Glutamatergic neuron (in vitro differentiated cells): ENCODE measurements at regions not wholly inside any gene's neighbourhood (a gene's known extent, or its start where the extent isn't known, plus 50 kb on each side); places are given as distances from the start of the nearest gene placed in this dataset.
A peak's percentile ranks its signal among the peaks of the same experiment; 100 is the strongest.

Experiments used
- DNase-seq: peaks from one replicate; pipeline ENCODE4 v3.0.0; 2022
- H3K27ac Mint-ChIP-seq: one replicate; pipeline ENCODE4 v1.8.0; 2020; ENCODE audit warnings: mild to moderate bottlenecking, mixed read lengths, inconsistent platforms; ENCODE audit not compliant: unreplicated experiment
- H3K27me3 Mint-ChIP-seq: one replicate; pipeline ENCODE4 v1.8.0; 2020; ENCODE audit warnings: mild to moderate bottlenecking, moderate library complexity, mixed read lengths, inconsistent platforms; ENCODE audit not compliant: unreplicated experiment
- H3K36me3 Mint-ChIP-seq: one replicate; pipeline ENCODE4 v1.8.0; 2020; ENCODE audit warnings: mild to moderate bottlenecking, mixed read lengths, inconsistent platforms; ENCODE audit not compliant: unreplicated experiment
- H3K4me1 Mint-ChIP-seq: one replicate; pipeline ENCODE4 v1.8.0; 2020; ENCODE audit warnings: mild to moderate bottlenecking, low read depth, mixed read lengths, inconsistent platforms; ENCODE audit not compliant: unreplicated experiment
- H3K4me3 Mint-ChIP-seq: one replicate; pipeline ENCODE4 v1.8.0; 2020; ENCODE audit warnings: mild to moderate bottlenecking, mixed read lengths, inconsistent platforms; ENCODE audit not compliant: unreplicated experiment
- H3K9me3 Mint-ChIP-seq: one replicate; pipeline ENCODE4 v1.8.0; 2020; ENCODE audit warnings: mild to moderate bottlenecking, moderate library complexity, mixed read lengths, inconsistent platforms; ENCODE audit not compliant: unreplicated experiment
- CTCF ChIP-seq: fragments of 200-600 bp; sonication (generic); IDR thresholded peaks from one replicate; pipeline ENCODE4 v1.5.0; 2021; ENCODE audit not compliant: partially characterized antibody, unreplicated experiment

- H3K4me3 Mint-ChIP-seq, result no peak overlapping the region
- peaks cover 7% of the 10 kb centered on the region for H3K4me1 Mint-ChIP-seq
- peaks cover 2% of the 10 kb centered on the region for H3K27me3 Mint-ChIP-seq
- no peak for DNase-seq
- peaks cover 4% of the 10 kb centered on the region for H3K36me3 Mint-ChIP-seq
- no peak overlapping the region for H3K27ac Mint-ChIP-seq
- no peaks in the 10 kb centered on the region for H3K9me3 Mint-ChIP-seq
- no peak for TF ChIP-seq CTCF
Measured at GRCh38 chr2:200170221-200170620, 136.3 kb upstream of the SPATS2L start.

GRCh38 chr2:200171731-200172482 lies 134.6 kb upstream of the SPATS2L start:
- Mint-ChIP-seq H3K4me3 (no peak overlapping the region), H3K9me3 (no peaks in the 10 kb centered on the region), H3K27me3 (peaks cover 2% of the 10 kb centered on the region), H3K27ac (no peak overlapping the region), H3K36me3 (peaks cover 4% of the 10 kb centered on the region), H3K4me1 (peaks cover 7% of the 10 kb centered on the region)
- no peak for DNase-seq
- TF ChIP-seq CTCF, result no peak

GRCh38 chr2:200172521-200172920 lies 134.0 kb upstream of the SPATS2L start:
- peaks cover 4% of the 10 kb centered on the region for H3K36me3 Mint-ChIP-seq
- H3K4me1 Mint-ChIP-seq, result peaks cover 11% of the 10 kb centered on the region
- H3K9me3 Mint-ChIP-seq, result no peaks in the 10 kb centered on the region
- no peak for DNase-seq
- no peak for TF ChIP-seq CTCF
- H3K27ac Mint-ChIP-seq, result no peak overlapping the region
- peaks cover 2% of the 10 kb centered on the region for H3K27me3 Mint-ChIP-seq
- no peak overlapping the region for H3K4me3 Mint-ChIP-seq

GRCh38 chr2:200172944-200173581 lies 133.4 kb upstream of the SPATS2L start:
- Mint-ChIP-seq H3K9me3 (no peaks in the 10 kb centered on the region), H3K27me3 (peaks cover 4% of the 10 kb centered on the region), H3K27ac (peak overlapping the region; percentile 19), H3K4me3 (no peak overlapping the region), H3K4me1 (peaks cover 16% of the 10 kb centered on the region), H3K36me3 (peaks cover 4% of the 10 kb centered on the region)
- no peak for DNase-seq
- TF ChIP-seq CTCF, result no peak

- H3K36me3 Mint-ChIP-seq, result peaks cover 4% of the 10 kb centered on the region
- peak overlapping the region; percentile 19 for H3K27ac Mint-ChIP-seq
- TF ChIP-seq CTCF, result no peak
Measured at GRCh38 chr2:200173691-200174090, 132.8 kb upstream of the SPATS2L start.

More at GRCh38 chr2:200173691-200174090, 132.8 kb upstream of the SPATS2L start:
- H3K4me1 Mint-ChIP-seq, result peaks cover 23% of the 10 kb centered on the region
- H3K4me3 Mint-ChIP-seq, result no peak overlapping the region
- H3K27me3 Mint-ChIP-seq, result peaks cover 5% of the 10 kb centered on the region
- DNase-seq, result no peak
- H3K9me3 Mint-ChIP-seq, result peaks cover 3% of the 10 kb centered on the region
